ENCODE measurements at regions not wholly inside any gene's neighbourhood (a gene's known extent, or its start where the extent isn't known, plus 50 kb on each side); places are given as distances from the start of the nearest gene placed in this dataset.

- H3T11ph ChIP-seq (ENCODE audit: low read length) = no peak overlapping the region
- no peak overlapping the region for H4K8ac ChIP-seq (replicated peaks; ENCODE audit: insufficient read length, low read depth, low read length)
- no peak overlapping the region for H3K14ac ChIP-seq (ENCODE audit: insufficient read depth, low read length)
- no peak overlapping the region for H3K27ac ChIP-seq (ENCODE audit: insufficient read length, low read depth, low read length)
- no peak overlapping the region for H3K4ac ChIP-seq (ENCODE audit: low read depth, low read length)
- H2AFZ ChIP-seq (ENCODE audit: low read length) = no peak overlapping the region
- no peak overlapping the region for H3K9ac ChIP-seq (ENCODE audit: extremely low read depth, insufficient read length, low read length)
- TF ChIP-seq CTCF (conservative IDR thresholded peaks at IDR 0.05) = no peak
- no peak overlapping the region for H4K5ac ChIP-seq (ENCODE audit: insufficient read length, low read depth, low read length)
- H2BK12ac ChIP-seq (ENCODE audit: insufficient read length, low read depth, low read length) = no peak overlapping the region
- no peak overlapping the region for H2BK120ac ChIP-seq (ENCODE audit: low read depth, low read length, poor library complexity, severe bottlenecking)
- H3K27ac Mint-ChIP-seq = no peak overlapping the region; a peak in 1 of 7 replicates
- H3K27me3 ChIP-seq (ENCODE audit: insufficient read depth, low read length) = no peaks in the 10 kb centered on the region
- H4K20me1 ChIP-seq (ENCODE audit: control insufficient read depth, insufficient read depth, insufficient read length) = no peaks in the 10 kb centered on the region
- no peak overlapping the region for H3K4me3 Mint-ChIP-seq
- H3K27me3 Mint-ChIP-seq (ENCODE audit: low read depth) = peaks cover 4% of the 10 kb centered on the region
- no peaks in the 10 kb centered on the region for H3K79me1 ChIP-seq (ENCODE audit: insufficient read depth, low read depth, low read length, poor library complexity, severe bottlenecking)
- H3K9me3 ChIP-seq (ENCODE audit: control insufficient read depth, low read depth, low read length) = no peaks in the 10 kb centered on the region
- no peak overlapping the region for H2BK5ac ChIP-seq (ENCODE audit: insufficient read length, low read length)
- no peak overlapping the region for H4K91ac ChIP-seq (ENCODE audit: insufficient read length, low read depth, low read length)
- H3K4me1 Mint-ChIP-seq = peaks cover 7 to 10% of the 10 kb centered on the region in 2 experiments; a peak in 2 of 4 replicates
- no peaks in the 10 kb centered on the region for H3K23me2 ChIP-seq (ENCODE audit: insufficient read length, low read depth, low read length, poor library complexity, severe bottlenecking)
- H3K9me3 Mint-ChIP-seq = peaks cover 61 to 68% of the 10 kb centered on the region in 2 experiments
- no peak overlapping the region; the same call in 1 of the 2 replicates for H2BK15ac ChIP-seq (ENCODE audit: low read depth, low read length)
- no peak overlapping the region for H3K4me2 ChIP-seq (ENCODE audit: insufficient read depth, insufficient read length, low read length)
- H2AK5ac ChIP-seq (ENCODE audit: insufficient read length, low read length) = no peak overlapping the region
- H3K79me2 ChIP-seq (ENCODE audit: insufficient read depth, low read length) = no peaks in the 10 kb centered on the region
- H2BK20ac ChIP-seq (ENCODE audit: low read depth, low read length, poor library complexity, severe bottlenecking) = no peak overlapping the region
- DNase-seq = no peak
- no peak overlapping the region for H3K56ac ChIP-seq (ENCODE audit: insufficient read length, low read depth, low read length)
- 0 out of 2 replicates have a peak, but pooled peaks cover 2% of the 10 kb centered on the region for H3K4me1 ChIP-seq (ENCODE audit: insufficient read depth, low read length)
- no peak overlapping the region for H3K23ac ChIP-seq (ENCODE audit: insufficient read length, low read depth, low read length)
- H3K18ac ChIP-seq (ENCODE audit: insufficient read length, low read depth, low read length) = no peak overlapping the region
- H3K36me3 Mint-ChIP-seq (ENCODE audit: insufficient read depth in 1 of 3, low read depth in 3 of 3) = peaks cover 0 to 6% (median 0%) of the 10 kb centered on the region in 3 experiments; a peak in 3 of 7 replicates
- no CpG with 5 or more reads among the region's 8 CpGs for WGBS (ENCODE audit: extremely low coverage, insufficient read length, low lambda C conversion rate)
Measured at GRCh38 chrX:39922926-39923325, 174.8 kb downstream of the BCOR start.

All from H9 (cell line).